ENCODE measurements at regions not wholly inside any gene's neighbourhood (a gene's known extent, or its start where the extent isn't known, plus 50 kb on each side); places are given as distances from the start of the nearest gene placed in this dataset.

GRCh38 chrX:42490111-42490510, 287.9 kb downstream of the PPP1R2C start:
- Histone ChIP-seq H3K27ac (replicated peaks) (no peak overlapping the region), H3K4me3 (replicated peaks; ENCODE audit: insufficient read depth, low read length) (no peak overlapping the region), H3K27me3 (ENCODE audit: insufficient read depth, poor library complexity, severe bottlenecking) (no peaks in the 10 kb centered on the region)
- TF ChIP-seq POLR2AphosphoS5 (IDR thresholded peaks at IDR 0.05; ENCODE audit: low read depth) (no peak), SPI1 (IDR thresholded peaks at IDR 0.05; ENCODE audit: borderline replicate concordance, low read depth) (no peak; the same call in 1 of the 2 replicates), GABPA (IDR thresholded peaks at IDR 0.05; ENCODE audit: low read depth) (no peak)
- TF ChIP-seq, protein P1, sequence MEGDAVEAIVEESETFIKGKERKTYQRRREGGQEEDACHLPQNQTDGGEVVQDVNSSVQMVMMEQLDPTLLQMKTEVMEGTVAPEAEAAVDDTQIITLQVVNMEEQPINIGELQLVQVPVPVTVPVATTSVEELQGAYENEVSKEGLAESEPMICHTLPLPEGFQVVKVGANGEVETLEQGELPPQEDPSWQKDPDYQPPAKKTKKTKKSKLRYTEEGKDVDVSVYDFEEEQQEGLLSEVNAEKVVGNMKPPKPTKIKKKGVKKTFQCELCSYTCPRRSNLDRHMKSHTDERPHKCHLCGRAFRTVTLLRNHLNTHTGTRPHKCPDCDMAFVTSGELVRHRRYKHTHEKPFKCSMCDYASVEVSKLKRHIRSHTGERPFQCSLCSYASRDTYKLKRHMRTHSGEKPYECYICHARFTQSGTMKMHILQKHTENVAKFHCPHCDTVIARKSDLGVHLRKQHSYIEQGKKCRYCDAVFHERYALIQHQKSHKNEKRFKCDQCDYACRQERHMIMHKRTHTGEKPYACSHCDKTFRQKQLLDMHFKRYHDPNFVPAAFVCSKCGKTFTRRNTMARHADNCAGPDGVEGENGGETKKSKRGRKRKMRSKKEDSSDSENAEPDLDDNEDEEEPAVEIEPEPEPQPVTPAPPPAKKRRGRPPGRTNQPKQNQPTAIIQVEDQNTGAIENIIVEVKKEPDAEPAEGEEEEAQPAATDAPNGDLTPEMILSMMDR (IDR thresholded peaks at IDR 0.05; ENCODE audit: insufficient read depth, low read length), result no peak
- TF ChIP-seq, protein P2, sequence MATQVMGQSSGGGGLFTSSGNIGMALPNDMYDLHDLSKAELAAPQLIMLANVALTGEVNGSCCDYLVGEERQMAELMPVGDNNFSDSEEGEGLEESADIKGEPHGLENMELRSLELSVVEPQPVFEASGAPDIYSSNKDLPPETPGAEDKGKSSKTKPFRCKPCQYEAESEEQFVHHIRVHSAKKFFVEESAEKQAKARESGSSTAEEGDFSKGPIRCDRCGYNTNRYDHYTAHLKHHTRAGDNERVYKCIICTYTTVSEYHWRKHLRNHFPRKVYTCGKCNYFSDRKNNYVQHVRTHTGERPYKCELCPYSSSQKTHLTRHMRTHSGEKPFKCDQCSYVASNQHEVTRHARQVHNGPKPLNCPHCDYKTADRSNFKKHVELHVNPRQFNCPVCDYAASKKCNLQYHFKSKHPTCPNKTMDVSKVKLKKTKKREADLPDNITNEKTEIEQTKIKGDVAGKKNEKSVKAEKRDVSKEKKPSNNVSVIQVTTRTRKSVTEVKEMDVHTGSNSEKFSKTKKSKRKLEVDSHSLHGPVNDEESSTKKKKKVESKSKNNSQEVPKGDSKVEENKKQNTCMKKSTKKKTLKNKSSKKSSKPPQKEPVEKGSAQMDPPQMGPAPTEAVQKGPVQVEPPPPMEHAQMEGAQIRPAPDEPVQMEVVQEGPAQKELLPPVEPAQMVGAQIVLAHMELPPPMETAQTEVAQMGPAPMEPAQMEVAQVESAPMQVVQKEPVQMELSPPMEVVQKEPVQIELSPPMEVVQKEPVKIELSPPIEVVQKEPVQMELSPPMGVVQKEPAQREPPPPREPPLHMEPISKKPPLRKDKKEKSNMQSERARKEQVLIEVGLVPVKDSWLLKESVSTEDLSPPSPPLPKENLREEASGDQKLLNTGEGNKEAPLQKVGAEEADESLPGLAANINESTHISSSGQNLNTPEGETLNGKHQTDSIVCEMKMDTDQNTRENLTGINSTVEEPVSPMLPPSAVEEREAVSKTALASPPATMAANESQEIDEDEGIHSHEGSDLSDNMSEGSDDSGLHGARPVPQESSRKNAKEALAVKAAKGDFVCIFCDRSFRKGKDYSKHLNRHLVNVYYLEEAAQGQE (IDR thresholded peaks at IDR 0.05; ENCODE audit: insufficient replicate concordance, low read depth), result no peak
- DNase-seq (ENCODE audit: low read depth in 1 of 2, low spot score in 1 of 2), result peak in 1 of 2 experiments; percentile 66

- H3K4me3 ChIP-seq (replicated peaks; ENCODE audit: insufficient read depth, low read length), result no peak overlapping the region
- H3K27ac ChIP-seq (replicated peaks), result no peak overlapping the region
- DNase-seq (ENCODE audit: low read depth in 1 of 2, low spot score in 1 of 2), result no peak
- TF ChIP-seq, protein P2 (IDR thresholded peaks at IDR 0.05; ENCODE audit: insufficient replicate concordance, low read depth), result no peak
- TF ChIP-seq POLR2AphosphoS5 (IDR thresholded peaks at IDR 0.05; ENCODE audit: low read depth) (no peak), GABPA (IDR thresholded peaks at IDR 0.05; ENCODE audit: low read depth) (no peak), SPI1 (IDR thresholded peaks at IDR 0.05; ENCODE audit: borderline replicate concordance, low read depth) (no peak)
- TF ChIP-seq, protein P1 (IDR thresholded peaks at IDR 0.05; ENCODE audit: insufficient read depth, low read length), result no peak
- H3K27me3 ChIP-seq (ENCODE audit: insufficient read depth, poor library complexity, severe bottlenecking), result no peaks in the 10 kb centered on the region
Measured at GRCh38 chrX:42485601-42486000, 292.4 kb downstream of the PPP1R2C start.

DNA sequence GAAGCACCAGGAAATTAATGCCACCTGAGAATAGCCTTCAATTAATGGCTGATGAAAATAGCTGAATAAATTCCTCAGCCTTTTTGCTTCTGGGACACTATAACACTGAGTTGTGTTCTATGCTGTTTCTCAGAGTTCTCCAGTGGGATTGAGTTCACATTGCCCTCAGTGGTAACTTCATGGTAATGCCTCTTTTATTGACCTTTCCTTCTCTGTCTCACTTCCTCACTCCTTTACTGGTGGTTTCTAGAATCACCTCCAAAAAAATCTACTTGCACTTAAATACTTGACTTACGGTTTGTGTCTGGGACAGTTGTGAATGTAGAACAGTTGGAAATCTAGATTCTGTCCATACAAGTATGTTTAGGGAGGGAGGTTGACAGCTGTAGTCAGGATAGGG, 293.7 kb downstream of the PPP1R2C start:
- no peaks in the 10 kb centered on the region for H3K27me3 ChIP-seq (ENCODE audit: insufficient read depth, poor library complexity, severe bottlenecking)
- H3K27ac ChIP-seq (replicated peaks), result no peak overlapping the region
- TF ChIP-seq POLR2AphosphoS5 (IDR thresholded peaks at IDR 0.05; ENCODE audit: low read depth), result no peak
- TF ChIP-seq SPI1 (IDR thresholded peaks at IDR 0.05; ENCODE audit: borderline replicate concordance, low read depth), result no peak
- TF ChIP-seq, protein P1 (IDR thresholded peaks at IDR 0.05; ENCODE audit: insufficient read depth, low read length), result no peak
- no peak overlapping the region for H3K4me3 ChIP-seq (replicated peaks; ENCODE audit: insufficient read depth, low read length)
- no peak for DNase-seq (ENCODE audit: low read depth in 1 of 2, low spot score in 1 of 2)

DNA sequence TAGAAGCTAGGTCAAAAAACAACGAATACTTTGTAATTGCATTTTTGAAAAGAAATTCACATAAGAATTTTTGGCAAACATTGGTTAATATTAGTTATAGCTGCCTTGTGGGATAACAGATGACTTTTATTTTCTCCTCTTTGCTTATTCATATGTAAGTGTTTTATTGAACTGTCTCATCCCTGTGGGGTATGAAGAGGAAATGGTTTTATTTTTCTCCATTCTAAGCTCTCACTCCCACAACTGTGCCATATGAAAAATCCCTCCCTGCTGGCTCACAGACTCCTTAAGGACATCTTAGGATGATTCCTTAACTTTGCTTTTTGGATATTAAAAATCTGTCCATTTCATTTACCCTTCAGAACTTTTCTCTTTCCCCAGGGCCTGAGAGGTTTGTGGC, 300.6 kb downstream of the PPP1R2C start:
- H3K27ac ChIP-seq (replicated peaks), result no peak overlapping the region
- no peak overlapping the region for H3K4me3 ChIP-seq (replicated peaks; ENCODE audit: insufficient read depth, low read length)
- no peak for DNase-seq (ENCODE audit: low read depth in 1 of 2, low spot score in 1 of 2)

More for the DNA sequence above, 300.6 kb downstream of the PPP1R2C start:
- TF ChIP-seq GABPA (IDR thresholded peaks at IDR 0.05; ENCODE audit: low read depth) (no peak), POLR2AphosphoS5 (IDR thresholded peaks at IDR 0.05; ENCODE audit: low read depth) (no peak), SPI1 (IDR thresholded peaks at IDR 0.05; ENCODE audit: borderline replicate concordance, low read depth) (no peak)
- TF ChIP-seq, protein P1 (IDR thresholded peaks at IDR 0.05; ENCODE audit: insufficient read depth, low read length), result no peak
- TF ChIP-seq, protein P2 (IDR thresholded peaks at IDR 0.05; ENCODE audit: insufficient replicate concordance, low read depth), result no peak
- H3K27me3 ChIP-seq (ENCODE audit: insufficient read depth, poor library complexity, severe bottlenecking), result no peaks in the 10 kb centered on the region
